ENCODE measurements at regions not wholly inside any gene's neighbourhood (a gene's known extent, or its start where the extent isn't known, plus 50 kb on each side); places are given as distances from the start of the nearest gene placed in this dataset.

GRCh38 chr5:44891116-44891515 is 82.4 kb downstream of the MRPS30 start:
- ATAC-seq (ENCODE audit: low FRiP score in 2 of 2) (no peak), DNase-seq (no peak)
- Histone ChIP-seq H3K27me3 (no peaks in the 10 kb centered on the region), H3K4me3 (no peak overlapping the region), H3K27ac (no peak overlapping the region), H3K4me1 (no peaks in the 10 kb centered on the region), H3K9me3 (no peaks in the 10 kb centered on the region), H3K36me3 (no peaks in the 10 kb centered on the region)
- TF ChIP-seq POLR2AphosphoS5 (IDR thresholded peaks at IDR 0.05) (no peak), EP300 (IDR thresholded peaks at IDR 0.05) (no peak)

- ATAC-seq (ENCODE audit: low FRiP score in 2 of 2) (no peak), DNase-seq (no peak)
- Histone ChIP-seq H3K27ac (no peak overlapping the region), H3K27me3 (no peaks in the 10 kb centered on the region), H3K9me3 (no peaks in the 10 kb centered on the region), H3K4me1 (no peaks in the 10 kb centered on the region), H3K36me3 (no peaks in the 10 kb centered on the region), H3K4me3 (no peak overlapping the region)
- TF ChIP-seq POLR2A (IDR thresholded peaks at IDR 0.05) (no peak), CTCF (IDR thresholded peaks at IDR 0.05) (no peak), EP300 (IDR thresholded peaks at IDR 0.05) (no peak), POLR2AphosphoS5 (IDR thresholded peaks at IDR 0.05) (no peak)
Measured at GRCh38 chr5:44900273-44900954, 91.7 kb downstream of the MRPS30 start.

- H3K4me3 ChIP-seq, result no peak overlapping the region
- H3K27ac ChIP-seq, result no peak overlapping the region
- whole genome bisulfite sequencing, 2 donors, result 62 to 72% methylated on average over 5 of the region's 5 CpGs
- H3K9me3 ChIP-seq, result no peaks in the 10 kb centered on the region
- no peak for DNase-seq
- no peaks in the 10 kb centered on the region for H3K36me3 ChIP-seq
- TF ChIP-seq POLR2A (IDR thresholded peaks at IDR 0.05), result no peak
- TF ChIP-seq POLR2AphosphoS5 (IDR thresholded peaks at IDR 0.05), result no peak
- no peak for TF ChIP-seq EP300 (IDR thresholded peaks at IDR 0.05)
- no peaks in the 10 kb centered on the region for H3K4me1 ChIP-seq
- H3K27me3 ChIP-seq, result no peaks in the 10 kb centered on the region
- ATAC-seq (ENCODE audit: low FRiP score in 2 of 2), result no peak
Measured at GRCh38 chr5:44907396-44907795, 98.6 kb downstream of the MRPS30 start.

- WGBS, 2 donors, result 66 to 68% methylated on average over 1 of the region's 1 CpG
- Histone ChIP-seq H3K27me3 (no peaks in the 10 kb centered on the region), H3K36me3 (no peaks in the 10 kb centered on the region), H3K27ac (no peak overlapping the region), H3K4me3 (no peak overlapping the region), H3K9me3 (no peaks in the 10 kb centered on the region), H3K4me1 (no peaks in the 10 kb centered on the region)
- ATAC-seq (ENCODE audit: low FRiP score in 2 of 2) (no peak), DNase-seq (no peak)
- TF ChIP-seq CTCF (IDR thresholded peaks at IDR 0.05), result no peak
- no peak for TF ChIP-seq POLR2AphosphoS5 (IDR thresholded peaks at IDR 0.05)
- TF ChIP-seq POLR2A (IDR thresholded peaks at IDR 0.05), result no peak
- no peak for TF ChIP-seq EP300 (IDR thresholded peaks at IDR 0.05)
Measured at GRCh38 chr5:44909004-44909403, 100.3 kb downstream of the MRPS30 start.

GRCh38 chr5:44911501-44911900 is 102.8 kb downstream of the MRPS30 start:
- no peaks in the 10 kb centered on the region for H3K4me1 ChIP-seq
- no peak overlapping the region for H3K4me3 ChIP-seq
- DNase-seq (no peak), ATAC-seq (ENCODE audit: low FRiP score in 2 of 2) (no peak)
- TF ChIP-seq POLR2AphosphoS5 (IDR thresholded peaks at IDR 0.05) (no peak), POLR2A (IDR thresholded peaks at IDR 0.05) (no peak), EP300 (IDR thresholded peaks at IDR 0.05) (no peak), CTCF (IDR thresholded peaks at IDR 0.05) (no peak)
- H3K36me3 ChIP-seq, result no peaks in the 10 kb centered on the region
- H3K27ac ChIP-seq, result no peak overlapping the region
- WGBS, 2 donors, result 76 to 81% methylated on average over 1 of the region's 1 CpG
- no peaks in the 10 kb centered on the region for H3K9me3 ChIP-seq
- H3K27me3 ChIP-seq, result no peaks in the 10 kb centered on the region

- H3K4me3 ChIP-seq, result no peak overlapping the region
- no peaks in the 10 kb centered on the region for H3K36me3 ChIP-seq
- ATAC-seq (ENCODE audit: low FRiP score in 2 of 2) (no peak), DNase-seq (no peak)
- TF ChIP-seq CTCF (IDR thresholded peaks at IDR 0.05) (no peak), POLR2A (IDR thresholded peaks at IDR 0.05) (no peak), POLR2AphosphoS5 (IDR thresholded peaks at IDR 0.05) (no peak), EP300 (IDR thresholded peaks at IDR 0.05) (no peak)
- H3K9me3 ChIP-seq, result no peaks in the 10 kb centered on the region
- H3K4me1 ChIP-seq, result no peaks in the 10 kb centered on the region
- no peak overlapping the region for H3K27ac ChIP-seq
- no peaks in the 10 kb centered on the region for H3K27me3 ChIP-seq
- 91 to 94% methylated on average over 2 of the region's 2 CpGs for WGBS, 2 donors
Measured at GRCh38 chr5:44914221-44914620, 105.5 kb downstream of the MRPS30 start.
